Fibroblast of lung (primary cell): ENCODE measurements at regions not wholly inside any gene's neighbourhood (a gene's known extent, or its start where the extent isn't known, plus 50 kb on each side); places are given as distances from the start of the nearest gene placed in this dataset.
A peak's percentile ranks its signal among the peaks of the same experiment; 100 is the strongest.
"Not testable (repeated sequence)": the region's sequence is repeated elsewhere in the genome, so short reads cannot be mapped to it uniquely, and the experiment has no call there.

Experiments used
- DNase-seq, 2 donors: peaks; one replicate each; pipeline versions ENCODE4 v3.0.0 to v3.0.0-alpha.2; 2010; ENCODE audit warnings: low read depth in 2 of 2
- H2AFZ ChIP-seq: 2 replicates; pipeline ENCODE4 v1.5.1; 2012; ENCODE audit warnings: low read length, control low read depth, inconsistent platforms
- H3K27ac ChIP-seq: 2 replicates; pipeline ENCODE4 v1.5.1; 2011; ENCODE audit warnings: low read length, control low read depth; ENCODE audit not compliant: insufficient read depth
- H3K27me3 ChIP-seq: 2 replicates; pipeline ENCODE4 v1.5.1; 2011; ENCODE audit warnings: mild to moderate bottlenecking, low read length; ENCODE audit not compliant: control insufficient read depth, insufficient read depth
- H3K36me3 ChIP-seq: 2 replicates; pipeline ENCODE4 v1.5.1; 2011; ENCODE audit warnings: low read length; ENCODE audit not compliant: control insufficient read depth, insufficient read depth
- H3K4me1 ChIP-seq: 2 replicates; pipeline ENCODE4 v1.5.1; 2011; ENCODE audit warnings: low read length; ENCODE audit not compliant: control insufficient read depth, insufficient read depth; ENCODE audit errors: extremely low read depth
- H3K4me2 ChIP-seq: 2 replicates; pipeline ENCODE4 v1.5.1; 2011; ENCODE audit warnings: low read length, control low read depth; ENCODE audit not compliant: insufficient read depth; ENCODE audit errors: extremely low read depth
- H3K4me3 ChIP-seq, 4 experiments: fragments of 200-600 bp in 1 of 4; sonication (generic) in 1 of 4; replicated peaks in 1 of 4; 2 replicates each; pipeline ENCODE4 v1.5.1; 2011 to 2016; ENCODE audit warnings: low read length in 4 of 4, low read depth in 3 of 4, mild to moderate bottlenecking in 3 of 4, control low read depth in 2 of 4, inconsistent platforms in 1 of 4, mixed read lengths in 1 of 4; ENCODE audit not compliant: insufficient read depth in 1 of 4; ENCODE audit errors: control extremely low read depth in 1 of 4
- H3K79me2 ChIP-seq: 2 replicates; pipeline ENCODE4 v1.5.1; 2012; ENCODE audit warnings: mild to moderate bottlenecking, low read length, inconsistent platforms; ENCODE audit not compliant: control insufficient read depth, insufficient read depth
- H3K9ac ChIP-seq: 2 replicates; pipeline ENCODE4 v1.5.1; 2011; ENCODE audit warnings: mild to moderate bottlenecking, low read length, control low read depth; ENCODE audit not compliant: insufficient read depth
- H3K9me3 ChIP-seq: 2 replicates; pipeline ENCODE4 v1.5.1; 2012; ENCODE audit warnings: low read depth, low read length; ENCODE audit not compliant: control insufficient read depth, insufficient read depth
- H4K20me1 ChIP-seq: 2 replicates; pipeline ENCODE4 v1.5.1; 2011; ENCODE audit warnings: low read length; ENCODE audit not compliant: control insufficient read depth, insufficient read depth; ENCODE audit errors: extremely low read depth
- EZH2 ChIP-seq: IDR thresholded peaks from 2 replicates; pipeline ENCODE4 v1.5.1; 2012; ENCODE audit warnings: low read length, control low read depth, mild to moderate bottlenecking; ENCODE audit errors: missing control alignments
- TF ChIP-seq, protein P1 (sequence below), 2 donors: IDR thresholded peaks in 1 of 2; conservative IDR thresholded peaks in 1 of 2; 1 replicate in 1 of 2; 2 replicates in 1 of 2; pipeline ENCODE4 v1.5.1; 2011 to 2012; ENCODE audit warnings: low read length in 2 of 2, control low read depth in 1 of 2, inconsistent platforms in 1 of 2, low read depth in 1 of 2, mild to moderate bottlenecking in 1 of 2

DNA sequence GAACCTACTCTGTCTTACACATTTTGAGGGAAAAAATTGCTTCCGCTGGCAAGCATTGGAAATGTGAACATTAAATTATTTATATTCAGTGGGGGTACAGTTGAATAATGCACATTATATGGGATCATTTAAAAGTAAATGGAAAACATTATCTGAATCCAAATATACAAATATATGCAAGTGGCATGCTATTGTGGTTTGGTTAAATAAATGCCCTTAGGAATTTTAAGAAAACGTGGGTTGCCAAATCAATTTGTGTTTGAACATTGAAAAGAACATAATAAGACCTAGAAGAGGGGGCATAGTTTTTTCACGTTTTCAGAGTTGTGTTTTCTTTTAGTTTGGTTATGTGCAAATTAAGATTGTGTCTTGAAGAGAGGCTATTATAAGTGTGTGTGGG is 230.5 kb upstream of the PRKX start:
- H2AFZ ChIP-seq = no peak overlapping the region
- no peak for DNase-seq
- no peaks in the 10 kb centered on the region for H3K36me3 ChIP-seq
- H3K4me3 ChIP-seq = no peak overlapping the region
- H4K20me1 ChIP-seq = no peaks in the 10 kb centered on the region
- no peaks in the 10 kb centered on the region for H3K9me3 ChIP-seq
- no peak overlapping the region for H3K9ac ChIP-seq
- no peaks in the 10 kb centered on the region for H3K79me2 ChIP-seq
- no peak for TF ChIP-seq EZH2
- TF ChIP-seq, protein P1, sequence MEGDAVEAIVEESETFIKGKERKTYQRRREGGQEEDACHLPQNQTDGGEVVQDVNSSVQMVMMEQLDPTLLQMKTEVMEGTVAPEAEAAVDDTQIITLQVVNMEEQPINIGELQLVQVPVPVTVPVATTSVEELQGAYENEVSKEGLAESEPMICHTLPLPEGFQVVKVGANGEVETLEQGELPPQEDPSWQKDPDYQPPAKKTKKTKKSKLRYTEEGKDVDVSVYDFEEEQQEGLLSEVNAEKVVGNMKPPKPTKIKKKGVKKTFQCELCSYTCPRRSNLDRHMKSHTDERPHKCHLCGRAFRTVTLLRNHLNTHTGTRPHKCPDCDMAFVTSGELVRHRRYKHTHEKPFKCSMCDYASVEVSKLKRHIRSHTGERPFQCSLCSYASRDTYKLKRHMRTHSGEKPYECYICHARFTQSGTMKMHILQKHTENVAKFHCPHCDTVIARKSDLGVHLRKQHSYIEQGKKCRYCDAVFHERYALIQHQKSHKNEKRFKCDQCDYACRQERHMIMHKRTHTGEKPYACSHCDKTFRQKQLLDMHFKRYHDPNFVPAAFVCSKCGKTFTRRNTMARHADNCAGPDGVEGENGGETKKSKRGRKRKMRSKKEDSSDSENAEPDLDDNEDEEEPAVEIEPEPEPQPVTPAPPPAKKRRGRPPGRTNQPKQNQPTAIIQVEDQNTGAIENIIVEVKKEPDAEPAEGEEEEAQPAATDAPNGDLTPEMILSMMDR (conservative IDR thresholded peaks at IDR 0.05 in 1 of 2, IDR thresholded peaks at IDR 0.05 in 1 of 2; ENCODE audit: low read depth in 1 of 2, low read length in 2 of 2) = no peak
- H3K27me3 ChIP-seq = no peaks in the 10 kb centered on the region
- no peak overlapping the region for H3K27ac ChIP-seq
- H3K4me1 ChIP-seq = no peaks in the 10 kb centered on the region
- H3K4me2 ChIP-seq = no peak overlapping the region

DNA sequence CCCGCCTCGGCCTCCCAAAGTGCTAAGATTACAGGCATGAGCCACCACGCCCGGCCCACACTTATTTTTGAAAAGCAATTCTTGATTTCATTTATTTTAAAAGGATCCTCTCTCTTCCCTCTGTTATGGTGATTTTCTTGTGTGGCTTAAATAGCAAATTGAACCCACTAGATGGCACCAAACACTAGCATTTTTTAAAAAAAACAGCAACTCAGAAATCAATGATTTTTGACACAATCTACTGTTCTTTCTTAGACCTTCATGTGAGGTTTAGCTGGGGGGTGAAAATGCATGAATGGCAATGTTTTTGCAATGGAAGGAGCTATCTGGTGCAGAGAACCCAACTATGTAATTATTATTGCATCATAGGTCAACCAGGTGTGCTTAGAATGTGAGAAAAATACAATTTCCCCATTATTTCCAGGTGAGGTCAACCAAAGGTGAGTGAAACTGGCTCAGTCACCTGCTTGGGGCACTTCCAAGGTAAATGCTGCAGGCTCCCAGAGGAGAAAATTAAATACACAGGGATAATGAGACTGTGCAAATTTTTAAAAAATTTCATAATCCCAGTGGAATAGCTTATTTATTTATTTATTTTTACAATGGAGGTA is 226.7 kb upstream of the PRKX start:
- H3K27ac ChIP-seq = no peak overlapping the region
- H4K20me1 ChIP-seq = no peaks in the 10 kb centered on the region
- H3K4me2 ChIP-seq = no peak overlapping the region
- H3K79me2 ChIP-seq = no peaks in the 10 kb centered on the region
- no peak overlapping the region for H3K9ac ChIP-seq
- H3K4me1 ChIP-seq = no peaks in the 10 kb centered on the region
- DNase-seq = peak; percentile 4 to 6
- no peak overlapping the region for H3K4me3 ChIP-seq
- no peaks in the 10 kb centered on the region for H3K36me3 ChIP-seq
- H2AFZ ChIP-seq = no peak overlapping the region
- no peaks in the 10 kb centered on the region for H3K9me3 ChIP-seq
- H3K27me3 ChIP-seq = no peaks in the 10 kb centered on the region
- TF ChIP-seq, protein P1 (conservative IDR thresholded peaks at IDR 0.05 in 1 of 2, IDR thresholded peaks at IDR 0.05 in 1 of 2; ENCODE audit: low read depth in 1 of 2, low read length in 2 of 2) = peak; percentile 14 to 36
- no peak for TF ChIP-seq EZH2

DNA sequence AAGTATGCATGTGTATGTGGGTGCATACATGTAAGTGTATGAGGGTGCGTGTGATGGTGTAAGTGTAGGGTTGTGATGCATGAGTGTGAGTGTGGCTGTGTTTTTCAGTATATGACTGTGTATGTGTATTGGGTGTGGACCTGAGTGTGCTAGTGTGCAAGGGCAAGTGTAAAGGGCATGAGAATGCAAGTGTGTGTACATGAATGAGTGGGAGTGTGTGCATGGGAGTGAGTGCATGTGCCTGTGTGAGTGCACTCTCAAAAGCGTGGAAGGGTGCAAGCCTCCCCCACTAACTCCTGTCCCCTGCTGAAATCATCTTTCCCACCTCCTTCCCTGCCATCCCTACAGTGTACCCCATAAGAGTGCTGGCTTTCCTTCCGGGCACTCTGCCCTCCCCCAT is 225.1 kb upstream of the PRKX start:
- H3K4me1 ChIP-seq = no peaks in the 10 kb centered on the region
- H3K27me3 ChIP-seq = no peaks in the 10 kb centered on the region
- no peak overlapping the region for H3K27ac ChIP-seq
- H3K79me2 ChIP-seq = no peaks in the 10 kb centered on the region
- no peaks in the 10 kb centered on the region for H3K9me3 ChIP-seq
- H4K20me1 ChIP-seq = no peaks in the 10 kb centered on the region
- no peaks in the 10 kb centered on the region for H3K36me3 ChIP-seq
- no peak for DNase-seq
- no peak overlapping the region for H2AFZ ChIP-seq
- no peak overlapping the region for H3K4me3 ChIP-seq
- no peak for TF ChIP-seq EZH2
- TF ChIP-seq, protein P1 (conservative IDR thresholded peaks at IDR 0.05 in 1 of 2, IDR thresholded peaks at IDR 0.05 in 1 of 2; ENCODE audit: low read depth in 1 of 2, low read length in 2 of 2) = no peak
- H3K9ac ChIP-seq = no peak overlapping the region
- no peak overlapping the region for H3K4me2 ChIP-seq

GRCh38 chrX:3935196-3935595 is 221.7 kb upstream of the PRKX start:
- H3K36me3 ChIP-seq, H2AFZ ChIP-seq, H3K4me3 ChIP-seq, DNase-seq, H3K9me3 ChIP-seq, H3K79me2 ChIP-seq, H3K4me2 ChIP-seq, H3K9ac ChIP-seq, H3K27me3 ChIP-seq, H4K20me1 ChIP-seq, H3K27ac ChIP-seq, H3K4me1 ChIP-seq: not testable (repeated sequence)

DNA sequence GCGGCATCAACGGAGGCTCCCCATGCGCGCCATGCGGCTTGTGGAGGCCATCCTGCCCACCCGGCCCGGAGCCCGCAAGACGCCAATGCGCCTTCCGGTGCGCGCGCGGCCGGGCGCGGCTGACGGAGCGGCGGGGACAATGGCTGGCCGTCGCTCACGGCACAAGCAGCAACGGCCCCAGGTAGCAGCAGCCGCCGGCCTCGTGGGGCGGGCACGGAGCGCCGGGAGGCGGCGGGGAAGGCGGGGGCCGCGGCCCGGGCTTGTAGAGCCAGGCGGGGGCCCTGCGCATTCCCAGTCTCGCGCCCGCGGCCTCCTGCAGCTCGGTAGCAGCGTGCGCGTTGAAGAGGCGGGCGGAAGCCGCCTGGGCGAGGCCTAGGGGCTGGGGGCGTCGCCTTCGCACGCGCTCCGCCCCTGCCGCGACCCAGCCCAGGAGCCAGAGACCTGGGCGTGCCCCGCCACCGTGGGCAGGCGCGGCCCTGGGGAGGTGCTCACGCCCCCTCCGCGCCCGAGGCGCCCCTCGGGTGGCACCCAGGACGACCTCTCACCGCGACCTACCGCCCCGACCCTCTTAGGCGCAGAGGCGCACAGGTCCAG is 207.1 kb upstream of the PRKX start:
- not testable (repeated sequence) for H3K9ac ChIP-seq, H3K27me3 ChIP-seq, H3K27ac ChIP-seq, H3K79me2 ChIP-seq, H3K9me3 ChIP-seq, H2AFZ ChIP-seq, H3K4me2 ChIP-seq, H4K20me1 ChIP-seq, H3K4me1 ChIP-seq, DNase-seq, H3K4me3 ChIP-seq, H3K36me3 ChIP-seq
